GM20000 (cell line): ENCODE measurements at regions not wholly inside any gene's neighbourhood (a gene's known extent, or its start where the extent isn't known, plus 50 kb on each side); places are given as distances from the start of the nearest gene placed in this dataset.

ENCODE experiments used
- DNase-seq: peaks from one replicate; pipeline ENCODE4 v3.0.0; 2012; ENCODE audit warnings: low spot score
- CTCF ChIP-seq: IDR thresholded peaks from 2 replicates; pipeline ENCODE4 v1.5.1; 2012; ENCODE audit warnings: mild to moderate bottlenecking, control low read depth; ENCODE audit errors: extremely low read depth, missing control alignments

GRCh38 chr21:25292396-25292795 is 314.9 kb downstream of the MRPL39 start:
- no peak for DNase-seq
- TF ChIP-seq CTCF: no peak

GRCh38 chr21:25283720-25284119 is 323.6 kb downstream of the MRPL39 start:
- DNase-seq: peak; percentile 24
- no peak for TF ChIP-seq CTCF

- TF ChIP-seq CTCF: no peak
- no peak for DNase-seq
Measured at GRCh38 chr21:25281134-25281533, 326.1 kb downstream of the MRPL39 start.

GRCh38 chr21:25280061-25280460 is 327.2 kb downstream of the MRPL39 start:
- DNase-seq: no peak
- TF ChIP-seq CTCF: no peak

GRCh38 chr21:25273959-25274358 is 333.3 kb downstream of the MRPL39 start:
- DNase-seq: no peak
- no peak for TF ChIP-seq CTCF

GRCh38 chr21:25254491-25255174 is 352.6 kb downstream of the MRPL39 start:
- no peak for DNase-seq

GRCh38 chr21:25246546-25246945 is 360.7 kb downstream of the MRPL39 start:
- TF ChIP-seq CTCF: no peak
- DNase-seq: no peak

More at GRCh38 chr21:25254491-25255174, 352.6 kb downstream of the MRPL39 start:
- TF ChIP-seq CTCF: no peak
